GM19397 (cell line): ENCODE measurements at regions not wholly inside any gene's neighbourhood (a gene's known extent, or its start where the extent isn't known, plus 50 kb on each side); places are given as distances from the start of the nearest gene placed in this dataset.
"Not testable (repeated sequence)": the region's sequence is repeated elsewhere in the genome, so short reads cannot be mapped to it uniquely, and the experiment has no call there.

Experiments used
- ATAC-seq: cut with Tn5 transposase; IDR thresholded peaks from one replicate; pipeline ENCODE4 v1.9.1; 2021; ENCODE audit warnings: mild to moderate bottlenecking, moderate library complexity; ENCODE audit not compliant: unreplicated experiment

- no peak for ATAC-seq
Observed at GRCh38 chr5:159678657-159679392, 237.5 kb upstream of the ADRA1B start.

- no peak for ATAC-seq
Observed at GRCh38 chr5:159680095-159680494, 236.2 kb upstream of the ADRA1B start.

DNA sequence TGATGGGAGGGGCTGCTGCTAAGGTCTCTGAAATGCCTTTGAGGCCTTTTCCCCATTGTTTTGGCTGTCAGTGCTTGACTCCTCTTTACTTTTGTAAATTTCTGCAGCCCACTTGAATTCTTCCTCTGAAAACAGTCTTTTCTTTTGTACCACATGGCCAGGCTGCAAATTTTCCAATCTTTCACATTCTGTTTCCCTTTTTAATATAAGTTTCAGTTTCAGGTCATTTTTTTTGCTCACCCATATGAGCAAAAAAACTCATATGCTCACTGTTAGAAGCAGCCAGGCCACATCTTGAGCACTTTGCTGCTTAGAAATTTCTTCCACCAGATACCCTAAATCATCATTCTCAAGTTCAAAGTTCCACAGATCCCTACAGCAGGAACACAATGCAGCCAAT, 234.6 kb upstream of the ADRA1B start:
- ATAC-seq = no peak

- no peak for ATAC-seq
Observed at GRCh38 chr5:159682623-159683022, 233.7 kb upstream of the ADRA1B start.

DNA sequence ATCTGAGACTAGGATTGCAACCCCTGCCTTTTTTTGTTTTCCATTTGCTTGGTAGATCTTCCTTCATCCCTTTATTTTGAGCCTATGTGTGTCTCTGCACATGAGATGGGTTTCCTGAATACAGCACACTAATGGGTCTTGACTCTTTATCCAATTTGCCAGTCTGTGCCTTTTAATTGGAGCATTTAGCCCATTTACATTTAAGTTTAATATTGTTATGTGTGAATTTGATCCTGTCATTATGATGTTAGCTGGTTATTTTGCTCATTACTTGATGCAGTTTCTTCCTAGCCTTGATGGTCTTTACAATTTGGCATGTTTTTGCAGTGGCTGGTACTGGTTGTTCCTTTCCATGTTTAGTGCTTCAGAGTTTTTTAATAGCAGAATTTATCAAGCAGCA, 228.4 kb upstream of the ADRA1B start:
- not testable (repeated sequence) for ATAC-seq

DNA sequence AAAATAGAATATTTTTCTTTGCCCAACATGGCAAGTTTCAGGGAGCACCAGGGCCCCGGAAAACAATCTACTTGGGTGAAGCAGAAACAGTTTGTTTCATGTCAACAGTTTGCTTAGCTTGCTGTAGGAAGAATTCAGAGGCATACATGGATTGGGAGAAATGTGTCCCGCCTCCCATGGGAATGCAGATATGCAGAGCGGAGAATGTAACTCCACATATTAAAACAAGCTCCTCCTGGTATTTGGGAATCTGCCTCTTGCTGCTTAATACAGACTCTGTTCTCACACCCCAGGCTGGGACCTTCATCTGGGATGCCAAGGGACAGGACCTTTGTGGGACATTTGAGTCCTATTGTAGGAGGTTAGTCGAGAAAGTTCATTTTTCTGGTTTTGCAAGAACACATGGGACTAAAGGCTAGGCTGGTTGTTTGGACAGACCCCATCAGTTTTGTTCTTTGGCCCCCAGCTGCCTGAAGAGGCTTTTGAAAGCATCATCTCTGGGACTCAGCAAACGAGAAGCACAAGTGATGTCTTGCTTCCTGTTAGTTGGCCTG, 220.5 kb upstream of the ADRA1B start:
- no peak for ATAC-seq

DNA sequence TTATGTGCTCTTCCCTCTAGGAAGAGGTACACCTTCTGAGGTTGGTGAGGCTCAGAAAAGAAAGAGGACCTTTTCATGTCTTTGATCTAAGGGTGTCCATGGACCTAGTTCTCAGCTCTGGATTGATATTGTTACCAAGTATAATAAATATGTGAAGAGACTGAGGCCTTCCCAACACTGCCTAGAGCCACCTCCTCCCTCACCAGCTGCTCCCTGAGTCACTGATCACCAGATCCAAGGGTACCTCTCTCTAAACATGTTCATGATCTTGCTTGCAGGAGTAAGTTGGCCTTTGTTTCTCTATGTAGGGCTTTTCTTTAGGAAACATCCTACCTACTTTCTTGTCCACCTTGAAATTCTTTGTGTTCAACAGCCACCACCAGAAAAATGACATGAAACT, 218.8 kb upstream of the ADRA1B start:
- ATAC-seq = no peak

GRCh38 chr5:159698322-159698721, 218.0 kb upstream of the ADRA1B start:
- ATAC-seq = no peak

DNA sequence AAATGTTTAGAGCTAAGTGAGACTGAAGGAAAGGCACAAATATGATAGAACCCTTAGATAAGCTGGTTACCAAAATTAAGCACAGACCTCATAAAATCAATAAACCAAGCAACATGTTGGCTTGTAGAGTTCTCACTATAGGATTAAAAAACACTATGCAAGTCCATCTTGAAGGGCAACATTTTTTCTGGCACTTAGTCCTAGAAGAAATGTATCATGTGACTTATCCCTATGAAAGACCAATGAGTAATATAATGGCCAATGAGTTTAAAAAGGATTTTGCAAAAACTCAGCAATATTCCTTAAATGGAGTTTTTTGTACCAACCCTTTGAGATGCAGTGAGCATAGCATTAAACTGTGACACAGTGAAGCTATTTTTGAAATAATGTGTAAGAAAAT, 216.3 kb upstream of the ADRA1B start:
- ATAC-seq = no peak

- ATAC-seq = no peak
Observed at GRCh38 chr5:159702301-159702700, 214.0 kb upstream of the ADRA1B start.

DNA sequence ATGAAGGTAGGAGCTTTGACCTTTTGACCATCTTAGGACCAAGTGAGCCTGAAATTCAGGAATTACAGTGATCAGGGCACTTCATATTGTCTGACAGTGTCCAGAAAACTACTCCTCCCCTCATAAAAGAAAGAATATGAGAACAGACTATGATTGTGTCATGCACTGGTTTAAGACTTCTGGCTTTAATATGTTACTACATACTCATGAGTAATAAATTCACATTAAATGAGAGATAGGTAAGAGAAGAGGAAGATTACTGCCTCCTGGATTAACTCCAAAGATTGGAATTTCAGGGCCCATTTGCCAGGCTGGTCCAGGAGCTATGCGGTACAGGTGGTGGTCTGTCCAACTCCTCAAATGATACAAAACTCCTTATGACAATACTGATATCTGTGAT, 213.5 kb upstream of the ADRA1B start:
- no peak for ATAC-seq

- no peak for ATAC-seq
Observed at GRCh38 chr5:159704160-159704559, 212.1 kb upstream of the ADRA1B start.

DNA sequence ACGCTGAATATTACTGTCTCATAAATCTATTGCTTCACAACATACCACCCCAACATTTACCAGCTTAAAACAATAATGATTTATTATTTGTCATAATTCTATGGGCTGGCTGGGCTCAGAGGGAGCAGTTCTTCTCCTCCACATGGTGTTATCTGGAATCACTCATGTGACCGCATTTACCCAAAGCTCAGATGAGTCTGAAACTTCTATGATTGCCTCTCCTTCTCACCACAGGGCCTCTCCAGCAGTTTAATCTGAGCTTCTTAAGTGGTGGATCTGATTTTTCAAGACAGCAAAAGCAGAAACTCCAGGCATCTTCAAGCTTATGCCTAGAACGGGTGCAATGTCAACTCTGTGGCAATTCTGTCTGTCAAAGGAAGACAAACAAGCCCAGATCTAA, 210.3 kb upstream of the ADRA1B start:
- no peak for ATAC-seq

- no peak for ATAC-seq
Observed at GRCh38 chr5:159708090-159708489, 208.2 kb upstream of the ADRA1B start.

GRCh38 chr5:159712672-159713071, 203.6 kb upstream of the ADRA1B start:
- no peak for ATAC-seq

GRCh38 chr5:159713254-159713653, 203.0 kb upstream of the ADRA1B start:
- ATAC-seq = no peak

DNA sequence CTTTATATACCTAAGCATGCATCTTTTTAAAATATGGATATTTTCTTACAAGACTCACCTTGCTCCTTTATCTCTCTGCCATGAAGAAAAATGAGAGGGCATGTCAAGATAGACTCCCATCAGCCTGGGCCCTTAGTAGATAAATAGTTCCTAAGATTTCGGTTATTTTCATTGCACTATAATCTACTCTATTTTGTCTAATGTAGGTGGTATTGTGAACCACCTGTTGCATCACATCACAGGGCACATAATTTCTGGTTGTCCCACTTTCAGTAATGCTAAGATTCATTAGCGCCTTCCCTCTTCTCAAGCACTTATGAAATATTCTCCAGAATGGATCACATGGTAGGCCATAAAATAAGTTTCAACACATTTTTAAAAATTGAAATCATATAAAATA, 202.5 kb upstream of the ADRA1B start:
- ATAC-seq = no peak

- ATAC-seq = no peak
Observed at GRCh38 chr5:159725475-159725874, 190.8 kb upstream of the ADRA1B start.

DNA sequence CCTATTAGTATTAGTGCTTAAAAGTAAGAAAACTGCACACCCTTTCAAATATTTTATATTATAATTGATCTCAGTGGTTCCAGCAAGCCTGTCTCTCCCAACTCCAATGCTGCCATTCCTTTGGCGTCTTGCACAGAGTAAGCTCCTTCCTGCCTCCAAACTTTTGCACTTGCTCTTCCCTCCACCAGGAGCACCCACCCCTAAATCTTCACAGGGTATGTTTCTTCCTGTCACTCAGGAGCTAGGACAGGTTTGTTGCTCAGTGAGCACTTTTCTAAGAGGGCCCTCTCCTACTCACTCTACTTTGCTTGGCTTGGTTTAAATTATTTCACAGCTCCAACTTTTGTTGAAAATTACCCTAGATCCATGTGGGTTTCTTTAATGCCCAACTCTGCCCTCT, 189.1 kb upstream of the ADRA1B start:
- no peak for ATAC-seq

- ATAC-seq = no peak
Observed at GRCh38 chr5:159730285-159730684, 186.0 kb upstream of the ADRA1B start.

DNA sequence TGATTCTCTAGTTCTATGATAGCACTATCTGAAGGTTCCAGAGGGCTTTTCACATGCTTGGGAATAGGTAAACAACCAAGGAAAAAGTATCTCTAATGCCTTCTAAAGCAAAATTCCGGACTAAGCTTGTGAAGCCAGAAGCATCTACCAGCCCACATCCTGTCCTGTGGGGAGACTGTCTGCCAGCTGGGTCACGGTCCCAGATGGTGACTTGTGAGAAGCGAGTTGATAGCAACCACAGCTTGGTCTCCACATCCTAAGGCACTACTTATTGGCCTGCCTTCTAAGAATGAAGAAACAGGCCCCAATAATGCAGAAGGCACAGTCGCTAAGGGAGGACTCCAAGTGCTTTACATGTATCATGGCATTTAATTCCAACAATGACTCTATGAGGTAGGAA, 184.1 kb upstream of the ADRA1B start:
- ATAC-seq = no peak

DNA sequence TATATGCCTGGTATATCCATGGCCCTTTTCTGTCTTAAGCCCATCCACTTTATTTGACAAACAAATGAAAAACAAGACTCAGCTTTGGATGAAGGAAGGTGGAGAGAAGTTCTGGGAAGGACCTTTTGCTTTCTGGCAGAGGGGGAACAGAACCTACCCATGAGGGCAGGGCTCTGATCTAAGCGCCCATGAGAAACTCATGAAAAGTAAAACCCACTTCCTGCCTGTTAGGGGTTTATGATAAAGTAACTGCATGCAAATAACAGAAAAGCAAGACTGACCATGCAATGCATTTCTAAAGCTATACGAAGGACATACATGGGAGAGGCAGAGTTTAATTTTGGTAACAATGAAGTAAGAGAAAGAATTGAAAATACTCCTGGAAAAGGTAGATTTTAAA, 181.9 kb upstream of the ADRA1B start:
- ATAC-seq = no peak

- no peak for ATAC-seq
Observed at GRCh38 chr5:159735036-159735435, 181.2 kb upstream of the ADRA1B start.
